ENCODE measurements at regions not wholly inside any gene's neighbourhood (a gene's known extent, or its start where the extent isn't known, plus 50 kb on each side); places are given as distances from the start of the nearest gene placed in this dataset.
"Not testable (repeated sequence)": the region's sequence is repeated elsewhere in the genome, so short reads cannot be mapped to it uniquely, and the experiment has no call there.

DNA sequence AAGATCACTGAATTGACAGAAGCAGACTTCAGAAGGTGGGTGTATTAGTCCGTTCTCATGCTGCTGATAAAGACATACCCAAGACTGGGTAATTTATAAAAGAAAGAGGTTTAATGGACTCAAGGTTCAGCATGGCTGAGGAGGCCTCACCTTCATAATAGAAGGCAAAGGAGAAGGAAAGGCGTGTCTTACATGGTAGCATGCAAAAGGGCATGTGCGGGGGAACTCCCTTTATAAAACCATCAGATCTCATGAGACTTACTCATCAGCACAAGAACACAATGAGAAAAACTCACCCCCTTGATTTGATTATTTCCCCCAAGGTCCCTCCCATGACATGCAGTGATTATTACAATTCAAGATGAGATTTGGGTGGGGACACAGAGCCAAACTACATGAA, 416.3 kb upstream of the EPHA3 start:
- no peak for FAIRE-seq

- FAIRE-seq: no peak
Observed at GRCh38 chr3:88703501-88704059, 403.8 kb upstream of the EPHA3 start.

- FAIRE-seq: no peak
Observed at GRCh38 chr3:88704338-88704737, 403.1 kb upstream of the EPHA3 start.

DNA sequence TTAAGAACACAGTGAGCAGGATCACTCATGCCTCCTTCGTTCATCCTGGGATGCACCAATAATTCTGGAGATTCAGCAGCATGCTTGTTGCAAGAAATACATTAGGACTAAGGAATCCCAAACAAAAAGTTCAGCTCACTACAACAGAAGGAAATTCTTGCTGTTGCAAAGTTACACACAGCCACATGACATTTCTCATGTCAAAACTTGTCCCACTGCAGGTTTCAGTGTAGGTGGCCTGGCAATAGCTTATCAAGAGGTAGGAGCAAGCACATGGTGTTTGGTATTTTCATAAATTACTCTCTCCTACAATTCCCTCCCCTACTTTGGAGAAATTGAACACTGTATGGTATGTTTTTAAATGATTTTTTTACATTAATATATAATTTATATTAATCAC, 399.6 kb upstream of the EPHA3 start:
- FAIRE-seq: no peak

DNA sequence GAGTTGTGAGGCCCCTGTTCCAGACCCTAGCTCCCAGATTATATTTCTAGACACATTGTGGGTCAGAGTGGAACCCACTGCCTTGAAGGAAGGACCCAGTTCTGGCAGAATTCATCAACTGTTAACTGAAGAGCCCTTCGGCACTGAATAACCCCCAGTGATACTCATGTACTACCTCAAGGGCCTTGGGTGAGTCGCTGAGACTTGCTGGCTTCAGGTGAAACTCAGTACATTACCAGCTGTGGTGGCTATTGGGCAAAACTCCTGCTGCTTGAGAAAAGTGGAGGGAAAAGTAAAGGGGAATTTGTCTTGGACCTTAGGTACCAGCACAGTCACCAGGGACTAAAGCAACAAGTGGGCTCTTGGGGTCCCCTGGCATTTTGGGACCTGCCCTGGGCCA, 394.9 kb upstream of the EPHA3 start:
- FAIRE-seq: no peak

DNA sequence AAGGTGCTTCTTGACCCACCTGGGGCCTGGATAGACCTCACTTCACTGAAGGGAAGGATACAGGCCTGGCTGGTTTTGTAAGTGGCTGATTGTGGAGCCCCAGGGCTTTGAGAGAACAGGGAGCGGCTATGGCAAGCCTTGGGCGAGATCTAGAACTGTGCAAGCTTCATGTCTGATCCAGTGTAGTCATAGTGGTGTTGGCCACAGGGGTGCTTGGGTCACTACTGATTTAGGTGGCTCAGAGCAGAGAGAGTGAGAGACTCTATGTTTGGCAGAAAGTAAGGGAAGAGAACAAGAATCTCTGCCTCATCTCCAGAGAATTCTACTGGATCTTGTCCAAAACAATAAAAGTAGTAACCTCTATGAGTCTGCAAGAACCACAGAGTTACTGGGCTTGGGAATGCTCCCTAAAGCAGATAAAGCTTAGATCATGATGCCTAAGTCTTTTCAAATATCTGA, 394.2 kb upstream of the EPHA3 start:
- no peak for FAIRE-seq

GRCh38 chr3:88725440-88726165, 381.8 kb upstream of the EPHA3 start:
- FAIRE-seq: no peak

DNA sequence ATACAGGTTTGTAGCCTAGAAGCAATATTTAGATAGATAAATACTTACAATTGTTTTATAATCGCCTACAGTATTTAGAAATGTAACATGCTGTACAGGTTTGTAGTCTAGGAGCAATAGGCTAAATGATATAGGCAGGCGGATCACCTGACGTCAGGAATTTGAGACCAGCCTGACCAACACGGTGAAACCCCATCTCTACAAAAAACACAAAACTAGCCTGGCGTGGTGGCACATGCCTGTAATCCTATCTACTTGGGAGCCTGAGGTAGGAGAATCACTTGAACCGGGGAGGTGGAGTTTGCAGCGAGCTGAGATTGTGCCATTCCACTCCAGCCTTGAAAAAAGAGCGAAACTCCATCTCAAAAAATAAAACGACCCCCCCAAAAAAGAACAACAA, 375.2 kb upstream of the EPHA3 start:
- FAIRE-seq: no peak

DNA sequence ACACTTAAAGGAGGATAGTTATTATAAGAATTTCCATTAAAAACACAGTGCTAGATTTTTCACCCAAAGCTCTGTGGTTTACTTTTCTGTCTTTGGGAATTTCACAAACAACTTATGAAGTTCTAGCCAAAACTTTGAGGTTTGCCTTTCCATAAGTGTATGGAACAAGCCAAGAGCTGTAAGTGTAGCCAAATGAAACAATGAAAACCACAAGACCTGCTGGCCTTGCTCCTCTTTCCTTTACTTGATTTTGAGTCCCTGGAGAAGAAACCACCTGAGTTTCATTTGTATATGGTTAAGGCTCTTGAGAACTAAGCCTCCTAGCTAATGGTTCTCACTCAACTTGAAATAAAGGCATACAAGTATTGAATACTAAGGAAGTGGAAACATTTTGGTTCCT, 365.3 kb upstream of the EPHA3 start:
- FAIRE-seq: no peak

DNA sequence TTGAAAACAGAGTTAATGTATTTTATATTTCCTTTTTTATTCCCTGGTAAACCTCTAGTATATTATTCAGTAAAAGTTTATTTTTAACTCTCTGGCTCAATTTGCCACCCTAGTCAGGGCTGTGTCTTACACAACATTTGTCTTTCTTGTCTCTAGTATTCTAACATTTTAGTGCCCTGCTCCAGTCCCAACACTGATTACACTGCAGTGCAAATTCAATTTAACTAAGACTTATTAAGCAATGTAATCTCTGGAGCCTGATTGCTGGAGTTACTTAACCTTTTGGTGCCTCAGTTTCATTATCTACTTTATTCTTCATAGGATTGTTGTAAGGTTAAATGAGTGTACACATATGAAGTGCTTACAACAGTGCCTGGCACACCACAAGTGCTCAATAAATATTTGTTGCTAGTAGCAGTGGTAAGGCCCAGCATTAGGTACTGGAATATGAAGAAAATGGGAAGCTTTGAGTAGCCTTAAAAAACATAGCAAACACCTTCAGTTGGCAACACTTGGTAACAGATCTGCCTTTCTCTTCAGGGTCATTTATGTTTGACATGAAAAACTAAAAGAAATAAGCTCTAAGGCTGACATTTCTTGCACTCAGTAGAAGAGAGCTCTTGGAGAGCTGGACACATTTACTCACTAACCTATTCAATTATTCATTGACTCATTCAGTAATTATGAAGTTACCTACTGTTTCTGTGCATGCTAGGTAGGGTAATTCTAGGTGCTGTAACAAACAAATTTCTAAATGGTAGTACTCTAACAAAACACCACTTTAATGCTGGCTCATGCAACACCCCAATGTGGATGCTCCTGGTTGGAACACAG, 364.5 kb upstream of the EPHA3 start:
- FAIRE-seq: no peak

DNA sequence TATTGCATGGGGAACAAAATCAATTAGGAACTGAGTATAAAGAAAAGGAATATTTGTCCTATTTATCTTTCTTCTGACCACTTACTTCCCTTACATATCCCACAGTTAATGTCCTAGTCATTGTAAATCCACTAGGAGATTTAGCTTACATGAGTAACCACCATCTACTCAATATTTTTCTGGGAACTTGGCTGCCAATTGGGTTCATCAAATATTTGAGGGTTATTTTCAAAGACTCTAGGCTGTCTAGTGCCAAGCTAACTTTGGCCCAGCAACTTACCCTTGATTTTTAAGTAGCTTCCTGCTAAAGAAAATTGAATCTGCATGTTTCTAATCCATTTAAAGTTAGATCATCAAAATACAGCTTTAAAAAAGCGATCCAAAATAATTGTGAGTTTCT, 362.5 kb upstream of the EPHA3 start:
- FAIRE-seq: no peak

DNA sequence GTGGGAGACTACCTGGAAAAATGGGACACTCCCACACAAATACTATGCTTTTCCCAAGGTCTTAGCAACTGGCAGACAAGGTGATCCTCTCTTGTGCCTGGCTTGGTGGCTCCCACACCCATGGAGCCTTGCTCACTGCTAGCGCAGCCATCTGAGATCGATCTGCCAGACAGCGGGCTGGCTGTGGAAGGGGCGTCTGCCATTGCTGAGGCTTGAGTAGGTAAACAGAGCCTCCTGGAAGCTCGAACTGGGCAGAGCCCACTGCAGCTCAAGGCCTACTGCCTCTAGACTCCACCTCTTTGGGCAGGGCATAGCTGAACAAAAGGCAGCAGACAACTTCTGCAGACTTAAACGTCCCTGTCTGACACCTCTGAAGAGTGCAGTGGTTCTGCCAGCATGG, 360.3 kb upstream of the EPHA3 start:
- FAIRE-seq: not testable (repeated sequence)

DNA sequence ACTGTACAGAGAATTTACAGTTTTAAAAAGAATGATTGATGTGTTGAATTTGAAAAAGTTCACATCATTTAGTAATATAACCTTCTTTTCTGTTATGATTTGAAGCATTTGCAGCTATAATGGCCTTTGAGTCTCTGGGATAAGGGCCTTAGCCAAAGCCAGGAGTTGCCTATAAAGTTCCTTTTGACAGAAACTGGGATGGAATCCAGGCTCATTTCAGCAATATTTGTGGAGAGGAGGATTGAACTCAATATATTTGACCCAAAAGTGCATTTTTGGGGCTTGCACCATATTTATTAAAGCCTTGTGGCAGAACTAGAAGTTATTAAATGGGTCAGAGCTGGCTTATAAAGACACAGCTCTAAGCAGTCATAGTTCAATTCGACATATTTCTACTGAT, 348.7 kb upstream of the EPHA3 start:
- no peak for FAIRE-seq

DNA sequence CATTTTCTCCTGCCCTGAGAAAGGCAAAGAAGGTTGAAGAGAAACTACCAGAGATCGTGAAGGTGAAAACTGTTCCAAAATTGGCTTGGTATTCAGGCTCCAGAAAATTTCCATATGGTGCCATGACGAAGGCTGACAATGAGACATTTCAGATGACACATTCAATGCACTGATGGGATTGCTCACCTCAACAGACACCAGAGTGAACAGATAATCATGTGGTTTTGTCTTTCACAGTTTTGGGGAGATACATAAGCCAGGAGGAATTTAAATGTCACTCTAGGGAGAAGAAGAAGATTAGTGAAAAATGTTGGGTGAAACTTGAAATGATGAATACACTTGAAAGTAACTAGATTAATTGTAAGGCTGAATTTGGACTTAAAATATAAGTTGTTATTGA, 339.7 kb upstream of the EPHA3 start:
- FAIRE-seq: no peak

DNA sequence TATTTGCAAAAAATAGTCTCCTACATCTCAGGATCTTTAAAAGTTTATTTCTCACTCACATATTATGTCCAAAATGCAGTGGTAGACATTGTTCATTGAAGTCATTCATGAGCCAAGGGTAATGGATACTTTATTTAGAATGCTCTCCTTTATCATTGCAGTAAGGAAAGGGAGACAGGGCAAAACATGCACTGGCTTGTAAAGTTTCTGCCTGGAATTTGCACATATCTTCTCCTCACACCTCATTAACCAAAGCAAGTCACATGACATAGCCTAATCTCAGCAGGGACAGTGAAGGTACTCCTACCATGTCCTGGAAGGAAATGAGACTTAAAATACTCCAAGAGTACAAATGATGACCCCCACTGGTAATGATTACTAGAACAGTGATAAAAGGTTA, 333.7 kb upstream of the EPHA3 start:
- no peak for FAIRE-seq

DNA sequence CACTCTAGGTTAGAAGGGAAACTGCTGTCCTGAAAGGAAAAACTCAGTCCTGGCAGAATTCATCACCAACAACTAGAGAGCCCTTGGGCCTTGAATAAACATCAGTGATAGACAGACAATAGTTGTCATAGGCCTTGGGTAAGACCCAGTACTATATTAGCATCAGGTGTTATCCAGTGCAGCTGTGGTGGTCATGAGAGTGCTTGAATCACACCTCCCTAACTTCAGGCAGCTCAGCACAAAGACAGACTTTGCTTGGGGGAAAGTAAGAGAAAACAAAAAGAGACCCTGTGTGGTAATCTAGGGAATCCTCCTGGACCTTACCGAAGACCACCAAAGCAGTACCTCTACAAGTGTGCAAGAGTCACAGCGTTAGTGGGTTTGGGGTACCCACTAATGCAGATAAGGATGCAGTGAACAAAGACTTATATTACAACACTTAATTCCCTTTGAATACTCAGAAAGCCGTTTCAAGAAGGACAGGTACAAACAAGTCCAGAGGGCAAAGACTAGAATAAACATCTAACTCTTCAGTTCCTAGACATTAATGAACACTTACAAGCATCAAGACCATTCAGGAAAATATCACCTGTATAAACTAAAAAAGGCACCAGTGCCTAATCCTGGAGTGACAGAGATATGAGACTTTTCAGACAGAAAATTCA, 332.3 kb upstream of the EPHA3 start:
- FAIRE-seq: no peak

GRCh38 chr3:88779482-88779881, 327.9 kb upstream of the EPHA3 start:
- no peak for FAIRE-seq

DNA sequence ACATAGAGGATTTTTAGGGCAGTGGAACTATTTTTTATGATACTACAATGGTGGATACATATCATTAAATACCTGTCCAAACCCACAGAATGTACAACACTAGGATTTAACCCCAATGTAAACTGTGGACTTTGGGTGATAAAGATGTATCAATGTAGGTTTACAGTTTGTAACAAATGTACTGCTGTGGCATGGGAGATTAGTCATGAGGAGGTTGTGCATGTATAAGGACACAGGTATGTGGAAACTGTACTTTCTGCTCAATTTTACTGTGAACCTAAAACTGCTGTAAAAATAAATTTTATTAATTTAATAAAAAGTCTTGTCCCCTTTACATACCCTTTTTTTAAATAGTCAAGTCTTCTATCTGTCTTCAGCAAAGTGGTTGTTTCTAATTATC, 322.5 kb upstream of the EPHA3 start:
- no peak for FAIRE-seq

DNA sequence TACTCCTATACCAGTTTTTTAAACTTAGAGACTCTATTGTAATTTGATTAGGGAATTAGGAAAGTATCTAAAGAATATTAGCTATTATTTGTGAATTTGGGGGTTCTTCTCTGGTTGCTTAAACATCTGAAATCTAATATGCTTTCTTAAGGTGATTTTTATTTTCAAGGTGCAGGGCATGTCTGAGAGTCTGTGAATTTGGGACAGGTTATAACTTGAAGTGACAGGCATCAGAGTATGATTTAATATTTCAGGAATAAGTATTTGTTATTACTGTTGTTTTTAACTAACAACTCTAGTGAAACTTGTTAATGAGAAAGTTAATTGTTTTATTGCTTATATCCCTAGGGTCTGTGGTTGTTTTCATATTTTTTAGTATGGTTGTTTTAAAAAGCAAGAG, 321.6 kb upstream of the EPHA3 start:
- FAIRE-seq: no peak

- no peak for FAIRE-seq
Observed at GRCh38 chr3:88795503-88795902, 311.9 kb upstream of the EPHA3 start.

GRCh38 chr3:88807491-88808105, 299.8 kb upstream of the EPHA3 start:
- no peak for FAIRE-seq

GRCh38 chr3:88809993-88810392, 297.4 kb upstream of the EPHA3 start:
- FAIRE-seq: no peak

GRCh38 chr3:88810455-88810854, 297.0 kb upstream of the EPHA3 start:
- no peak for FAIRE-seq

Measured in endometrium (tissue), 2 donors.